Esophagus (tissue), 2 donors: ENCODE measurements at regions not wholly inside any gene's neighbourhood (a gene's known extent, or its start where the extent isn't known, plus 50 kb on each side); places are given as distances from the start of the nearest gene placed in this dataset.

Experiments used
- H3K27ac ChIP-seq, 2 donors: one replicate each; pipeline ENCODE4 v1.5.1; 2013; ENCODE audit warnings: low read depth in 2 of 2, mild to moderate bottlenecking in 2 of 2, inconsistent platforms in 1 of 2, low read length in 1 of 2, moderate library complexity in 1 of 2
- H3K27me3 ChIP-seq, 2 donors: one replicate each; pipeline ENCODE4 v1.6.1; 2013; ENCODE audit warnings: low read length in 2 of 2, control low read depth in 1 of 2, mild to moderate bottlenecking in 1 of 2; ENCODE audit not compliant: insufficient read depth in 2 of 2, control insufficient read depth in 1 of 2
- H3K36me3 ChIP-seq, 2 donors: one replicate each; pipeline ENCODE4 v1.6.1; 2013; ENCODE audit warnings: low read length in 1 of 2; ENCODE audit not compliant: control insufficient read depth in 2 of 2, insufficient read depth in 2 of 2
- H3K4me1 ChIP-seq, 2 donors: one replicate each; pipeline ENCODE4 v1.6.1; 2013; ENCODE audit warnings: low read length in 1 of 2; ENCODE audit not compliant: control insufficient read depth in 2 of 2, insufficient read depth in 2 of 2
- H3K4me3 ChIP-seq, 2 donors: one replicate each; pipeline ENCODE4 v1.5.1; 2013; ENCODE audit warnings: low read length in 2 of 2, mild to moderate bottlenecking in 2 of 2, low read depth in 1 of 2, moderate library complexity in 1 of 2
- H3K9me3 ChIP-seq, 2 donors: one replicate each; pipeline ENCODE4 v1.6.1; 2013; ENCODE audit warnings: mild to moderate bottlenecking in 2 of 2, low read depth in 1 of 2, low read length in 1 of 2, moderate library complexity in 1 of 2; ENCODE audit not compliant: control insufficient read depth in 2 of 2, insufficient read depth in 1 of 2
- whole genome bisulfite sequencing, 2 donors: extraction: QIAGEN DNeasy Blood & Tissue Kit; methylation state at CpG; one replicate each; pipeline ENCODE4 v1.1.7; 2013; 5-methylcytosine and 5-hydroxymethylcytosine counted together
- donor health status: healthy with polysubstance abuse.
- donor health status: Bipolar disorder and iron deficiency.

DNA sequence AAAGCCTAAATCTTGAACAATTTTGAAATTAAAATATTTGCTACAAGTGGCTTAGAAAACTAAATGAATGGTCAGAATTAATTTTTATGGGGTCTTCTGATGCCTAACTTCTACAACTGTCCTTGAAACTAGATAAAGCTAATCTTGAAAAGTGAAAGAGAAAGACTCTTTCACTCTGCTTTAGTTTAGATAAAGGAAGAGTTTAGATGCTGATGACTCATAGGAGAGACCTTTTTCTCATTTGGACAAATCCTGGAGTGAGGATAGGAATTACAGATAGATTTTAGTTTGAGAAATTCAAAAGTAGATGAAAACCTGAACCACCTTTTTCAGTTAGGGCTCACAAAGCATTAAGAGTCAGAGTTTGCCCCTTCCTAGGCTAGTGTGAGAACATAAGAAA lies 342.3 kb upstream of the GRID2 start:
- Histone ChIP-seq H3K4me3 (no peak overlapping the region), H3K4me1 (no peaks in the 10 kb centered on the region), H3K9me3 (no peaks in the 10 kb centered on the region), H3K27me3 (no peaks in the 10 kb centered on the region), H3K36me3 (no peaks in the 10 kb centered on the region), H3K27ac (no peak overlapping the region)

GRCh38 chr4:91963486-91963885 lies 340.3 kb upstream of the GRID2 start:
- no peak overlapping the region for H3K4me3 ChIP-seq
- no peak overlapping the region for H3K27ac ChIP-seq
- H3K9me3 ChIP-seq: no peaks in the 10 kb centered on the region
- WGBS, 2 donors: 24 to 25% methylated on average over 3 of the region's 3 CpGs
- H3K4me1 ChIP-seq: no peaks in the 10 kb centered on the region
- no peaks in the 10 kb centered on the region for H3K27me3 ChIP-seq
- H3K36me3 ChIP-seq: no peaks in the 10 kb centered on the region

DNA sequence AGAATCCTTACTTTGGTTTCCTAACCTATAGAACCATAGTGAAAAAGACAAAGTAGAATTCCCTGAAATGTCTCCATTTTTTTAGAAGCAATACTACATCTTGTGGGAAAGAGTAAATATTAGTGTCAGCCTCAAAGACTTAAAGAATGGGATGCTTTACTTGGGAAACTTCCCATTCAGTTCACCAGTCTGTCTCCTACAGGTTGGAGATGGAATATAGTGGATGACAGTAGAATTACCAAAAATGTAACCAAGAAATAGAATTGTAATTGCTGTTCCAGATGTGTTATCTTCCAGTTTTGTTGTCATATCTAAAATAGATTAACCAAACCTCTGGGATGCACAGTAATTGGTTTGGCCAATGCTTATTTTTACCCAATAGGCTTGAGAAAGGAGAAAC lies 338.6 kb upstream of the GRID2 start:
- H3K9me3 ChIP-seq: no peaks in the 10 kb centered on the region
- no peaks in the 10 kb centered on the region for H3K36me3 ChIP-seq
- H3K27me3 ChIP-seq: no peaks in the 10 kb centered on the region
- H3K4me3 ChIP-seq: no peak overlapping the region
- no peaks in the 10 kb centered on the region for H3K4me1 ChIP-seq
- no peak overlapping the region for H3K27ac ChIP-seq

DNA sequence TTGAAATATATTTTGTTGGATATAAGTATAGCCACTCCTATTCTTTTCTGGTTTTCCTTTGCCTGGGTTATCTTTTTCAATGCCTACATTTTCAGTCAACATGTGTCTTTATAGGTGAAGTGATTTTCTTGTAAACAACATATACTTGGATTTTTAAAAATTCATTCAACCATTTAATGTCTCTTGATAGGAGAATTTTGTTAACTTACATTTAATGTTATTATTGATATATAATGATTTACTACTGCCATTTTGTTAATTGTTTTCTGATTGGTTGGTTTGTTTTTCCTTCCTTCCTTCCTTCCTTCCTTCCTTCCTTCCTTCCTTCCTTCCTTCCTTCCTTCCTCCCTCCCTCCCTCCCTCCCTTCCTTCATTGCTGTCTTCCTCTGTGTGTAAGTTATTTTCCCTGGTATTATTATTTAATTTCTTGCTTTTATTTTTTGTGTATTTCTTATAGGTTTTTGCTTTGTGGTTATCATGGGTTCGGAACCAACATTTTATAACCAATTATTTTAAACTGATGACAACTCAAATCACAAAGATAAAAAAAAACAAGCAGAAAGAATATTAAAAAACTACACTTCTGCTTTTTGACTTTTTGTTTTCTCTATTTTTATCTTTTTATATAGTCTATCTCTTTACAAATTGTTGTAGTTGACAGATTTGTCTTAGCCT lies 330.1 kb upstream of the GRID2 start:
- no peaks in the 10 kb centered on the region for H3K27me3 ChIP-seq
- WGBS, 2 donors: 84 to 89% methylated on average over 1 of the region's 1 CpG

GRCh38 chr4:91984466-91984865 lies 319.3 kb upstream of the GRID2 start:
- WGBS, 2 donors: 84 to 87% methylated on average over 5 of the region's 5 CpGs
- Histone ChIP-seq H3K9me3 (no peaks in the 10 kb centered on the region), H3K4me1 (no peaks in the 10 kb centered on the region), H3K27me3 (no peaks in the 10 kb centered on the region), H3K36me3 (no peaks in the 10 kb centered on the region), H3K27ac (no peak overlapping the region), H3K4me3 (no peak overlapping the region)

More for the DNA sequence above, 330.1 kb upstream of the GRID2 start:
- Histone ChIP-seq H3K36me3 (no peaks in the 10 kb centered on the region), H3K27ac (no peak overlapping the region), H3K9me3 (peaks cover 0 to 4% of the 10 kb centered on the region in 2 donors), H3K4me1 (no peaks in the 10 kb centered on the region), H3K4me3 (no peak overlapping the region)

DNA sequence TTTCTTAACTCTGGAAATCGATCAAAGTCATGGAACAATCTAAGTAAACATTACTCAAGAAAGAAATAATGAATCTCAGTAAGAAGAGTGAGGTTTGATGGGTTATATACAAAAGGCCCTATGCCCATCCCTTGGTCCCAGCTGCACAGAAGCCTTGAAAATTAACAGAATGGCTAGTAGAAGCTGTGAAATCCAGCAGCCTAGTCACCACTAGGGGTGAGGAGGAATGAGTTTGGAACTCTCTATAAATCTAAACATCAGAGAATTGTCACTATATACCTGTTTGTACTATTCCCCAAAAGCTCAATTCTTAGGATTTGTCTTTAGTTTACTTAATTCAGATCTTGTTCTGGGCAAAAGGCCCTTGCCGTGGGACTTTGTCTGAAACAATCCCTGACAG lies 313.9 kb upstream of the GRID2 start:
- Histone ChIP-seq H3K4me3 (no peak overlapping the region), H3K36me3 (no peaks in the 10 kb centered on the region), H3K27ac (no peak overlapping the region), H3K4me1 (no peaks in the 10 kb centered on the region), H3K9me3 (no peaks in the 10 kb centered on the region), H3K27me3 (no peaks in the 10 kb centered on the region)
- 46 to 62% methylated on average over 2 of the region's 2 CpGs for WGBS, 2 donors

GRCh38 chr4:91990726-91991125 lies 313.0 kb upstream of the GRID2 start:
- Histone ChIP-seq H3K27me3 (no peaks in the 10 kb centered on the region), H3K4me1 (no peaks in the 10 kb centered on the region)
- 43 to 46% methylated on average over 2 of the region's 2 CpGs for WGBS, 2 donors

GRCh38 chr4:91997045-91997444 lies 306.7 kb upstream of the GRID2 start:
- Histone ChIP-seq H3K9me3 (no peaks in the 10 kb centered on the region), H3K27me3 (no peaks in the 10 kb centered on the region), H3K4me1 (no peaks in the 10 kb centered on the region), H3K36me3 (no peaks in the 10 kb centered on the region), H3K27ac (no peak overlapping the region), H3K4me3 (no peak overlapping the region)
- 70% methylated on average over 2 of the region's 2 CpGs for WGBS, 2 donors

More at GRCh38 chr4:91990726-91991125, 313.0 kb upstream of the GRID2 start:
- H3K9me3 ChIP-seq: no peaks in the 10 kb centered on the region
- H3K27ac ChIP-seq: no peak overlapping the region
- no peak overlapping the region for H3K4me3 ChIP-seq
- no peaks in the 10 kb centered on the region for H3K36me3 ChIP-seq

DNA sequence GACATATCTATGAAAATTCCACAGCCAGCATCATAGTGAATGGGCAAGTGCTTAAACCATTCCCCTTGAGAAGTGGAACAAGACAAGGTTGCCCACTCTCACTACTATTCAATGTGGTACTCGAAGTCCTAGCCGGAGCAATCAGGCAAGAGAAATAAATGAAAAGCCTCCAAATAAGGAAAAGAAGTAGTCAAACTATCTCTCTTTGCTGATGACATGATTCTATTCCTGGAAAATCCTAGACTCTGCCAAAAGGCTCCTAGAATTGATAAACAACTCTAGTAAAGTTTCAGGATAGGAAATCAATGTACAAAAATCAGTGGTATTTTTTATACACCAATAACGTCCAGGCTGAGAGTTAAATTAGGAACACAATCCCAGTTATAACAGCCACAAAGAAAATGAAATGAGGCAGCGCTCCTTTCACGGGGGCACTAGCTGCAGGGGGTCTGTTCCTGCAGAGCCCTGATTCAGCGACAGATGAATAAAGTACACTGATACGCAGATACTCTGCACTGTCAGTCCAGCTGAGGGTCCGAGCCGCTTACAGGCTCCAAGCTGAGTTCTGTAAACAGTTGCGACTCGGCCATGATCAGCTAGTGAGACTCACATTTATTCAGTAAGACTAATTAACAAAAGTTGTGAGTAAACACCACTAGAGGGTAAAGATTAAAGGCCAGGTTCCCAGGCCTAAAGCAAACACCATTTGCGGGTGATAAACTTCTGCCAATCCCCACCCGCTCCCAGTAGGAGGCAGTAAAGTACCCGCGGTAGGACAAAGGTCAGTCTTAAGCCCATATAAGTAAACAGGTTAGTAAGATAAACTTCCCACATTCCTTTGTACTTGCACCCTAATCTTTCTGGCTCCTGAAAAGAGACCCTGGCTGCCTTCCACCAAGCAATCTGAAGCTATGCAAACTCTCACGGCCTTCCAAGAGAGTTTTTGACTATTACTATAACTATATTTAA lies 290.6 kb upstream of the GRID2 start:
- Histone ChIP-seq H3K9me3 (no peaks in the 10 kb centered on the region), H3K4me3 (no peak overlapping the region), H3K27me3 (no peaks in the 10 kb centered on the region), H3K36me3 (no peaks in the 10 kb centered on the region), H3K27ac (no peak overlapping the region), H3K4me1 (no peaks in the 10 kb centered on the region)
- 31 to 43% methylated on average over 16 of the region's 16 CpGs for WGBS, 2 donors
